ENCODE measurements at regions not wholly inside any gene's neighbourhood (a gene's known extent, or its start where the extent isn't known, plus 50 kb on each side); places are given as distances from the start of the nearest gene placed in this dataset.
"Not testable (repeated sequence)": the region's sequence is repeated elsewhere in the genome, so short reads cannot be mapped to it uniquely, and the experiment has no call there.

DNA sequence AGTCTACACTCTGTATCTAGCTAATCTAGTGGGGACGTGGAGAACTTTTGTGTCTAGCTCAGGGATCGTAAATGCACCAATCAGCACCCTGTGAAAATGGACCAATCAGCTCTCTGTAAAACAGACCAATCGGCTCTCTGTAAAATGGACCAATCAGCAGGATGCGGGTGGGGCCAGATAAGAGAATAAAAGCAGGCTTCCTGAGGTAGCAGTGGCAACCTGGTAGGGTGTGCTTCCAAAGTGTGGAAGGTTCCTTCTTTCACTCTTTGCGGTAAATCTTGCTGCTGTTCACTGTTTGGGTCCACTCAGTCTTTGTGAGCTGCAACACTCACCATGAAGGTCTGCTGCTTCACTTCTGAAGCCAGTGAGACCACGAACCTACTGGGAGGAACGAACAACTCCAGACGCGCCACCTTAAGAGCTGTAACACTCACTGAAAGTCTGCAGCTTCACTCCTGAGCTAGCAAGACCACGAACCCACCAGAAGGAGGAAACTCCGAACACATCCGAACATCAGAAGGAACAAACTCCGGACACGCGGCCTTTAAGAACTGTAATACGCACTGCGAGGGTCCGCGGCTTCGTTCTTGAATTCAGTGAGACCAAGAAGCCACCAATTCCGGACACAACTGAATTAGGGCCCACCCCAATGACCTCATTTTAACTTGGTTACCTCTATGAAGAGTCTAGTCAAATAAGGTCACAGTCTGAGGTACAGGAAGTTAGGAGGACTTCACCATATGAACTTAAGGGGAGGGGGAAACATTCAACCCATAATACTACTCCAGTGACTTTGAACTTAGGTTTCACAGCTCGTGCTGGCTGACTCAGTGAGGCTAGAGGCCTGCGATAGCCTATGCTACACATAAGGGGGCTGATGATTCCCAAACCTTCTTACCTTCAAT lies 59.8 kb upstream of the LPGAT1 start:
- DNase-seq (peak in 5 of 10 donors; percentile 4 to 36 (median 22)), ATAC-seq (peak; percentile 85 to 91)
- H3K27me3 Mint-ChIP-seq, H3K9me3 Mint-ChIP-seq, H3K36me3 Mint-ChIP-seq, POLR2A ChIA-PET, H3K4me1 Mint-ChIP-seq: not testable (repeated sequence)
- peak overlapping the region; percentile 34 to 86 (median 70) for H3K4me3 Mint-ChIP-seq
- peak overlapping the region in 9 of 10 donors; percentile 29 to 93 (median 81) for H3K27ac Mint-ChIP-seq

DNA sequence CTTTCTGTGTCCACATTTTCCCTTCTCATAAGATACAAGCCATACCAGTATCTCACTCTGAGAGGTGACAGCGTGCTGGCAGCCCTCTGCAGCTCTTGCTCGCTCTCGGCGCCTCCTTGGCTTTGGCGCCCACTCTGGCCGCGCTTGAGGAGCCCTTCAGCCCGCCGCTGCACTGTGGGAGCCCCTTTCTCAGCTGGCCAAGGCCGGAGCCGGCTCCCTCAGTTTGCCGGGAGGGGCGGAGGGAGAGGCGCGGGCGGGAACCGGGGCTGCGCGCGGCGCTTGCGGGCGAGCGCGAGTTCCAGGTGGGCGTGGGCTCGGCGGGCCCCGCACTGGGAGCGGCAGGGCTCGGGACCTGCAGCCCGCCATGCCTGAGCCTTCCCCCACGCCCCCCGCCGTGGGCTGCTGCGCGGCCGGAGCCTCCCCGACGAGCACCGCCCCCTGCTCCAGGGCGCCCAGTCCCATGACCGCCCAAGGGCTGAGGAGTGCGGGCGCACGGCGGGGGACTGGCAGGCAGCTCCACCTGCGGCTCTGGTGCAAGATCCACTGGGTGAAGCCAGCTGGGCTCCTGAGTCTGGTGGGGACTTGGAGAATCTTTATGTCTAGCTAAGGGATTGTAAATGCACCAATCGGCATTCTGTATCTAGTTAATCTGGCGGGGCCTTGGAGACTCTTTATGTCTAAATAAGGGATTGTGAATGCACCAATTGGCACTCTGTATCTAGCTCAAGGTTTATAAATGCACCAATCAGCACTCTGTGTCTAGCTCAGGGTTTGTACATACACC lies 58.9 kb upstream of the LPGAT1 start:
- H3K36me3 Mint-ChIP-seq, H3K27me3 Mint-ChIP-seq, ATAC-seq, H3K9me3 Mint-ChIP-seq, H3K4me1 Mint-ChIP-seq, POLR2A ChIA-PET: not testable (repeated sequence)
- peak in 2 of 10 donors; percentile 2 to 3 for DNase-seq
- H3K4me3 Mint-ChIP-seq: peak overlapping the region in 8 of 10 donors; percentile 55 to 86 (median 72)
- peak overlapping the region in 3 of 10 donors; percentile 29 to 88 (median 88) for H3K27ac Mint-ChIP-seq

DNA sequence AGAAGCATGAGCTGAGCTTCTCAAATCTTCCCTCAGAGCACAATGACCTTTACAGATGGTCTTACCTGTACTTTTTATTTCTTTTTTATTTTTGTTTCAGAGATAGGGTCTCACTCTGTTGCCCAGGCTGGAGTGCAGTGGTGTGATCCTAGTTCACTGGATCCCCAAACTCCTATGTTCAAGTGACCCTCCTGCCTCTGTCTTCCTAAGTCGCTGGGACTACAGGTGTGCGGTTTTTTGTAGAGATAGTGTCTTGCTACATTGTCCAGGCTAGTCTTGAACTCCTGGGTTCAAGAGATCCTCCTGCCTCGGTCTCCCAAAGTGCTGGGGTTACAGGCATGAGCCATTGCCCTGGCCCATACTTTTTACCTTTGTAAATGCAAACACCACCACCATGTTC lies 56.0 kb upstream of the LPGAT1 start:
- Mint-ChIP-seq H3K27ac (no peak overlapping the region), H3K36me3 (no peaks in the 10 kb centered on the region), H3K9me3 (peaks cover 0 to under 1% (median 0%) of the 10 kb centered on the region in 9 donors), H3K4me3 (no peak overlapping the region), H3K27me3 (peaks cover 0 to 2% (median 0%) of the 10 kb centered on the region in 5 donors), H3K4me1 (peaks cover 0 to 5% (median 3%) of the 10 kb centered on the region in 4 donors)
- ATAC-seq: no peak
- DNase-seq: no peak
- POLR2A ChIA-PET: no interaction called here

DNA sequence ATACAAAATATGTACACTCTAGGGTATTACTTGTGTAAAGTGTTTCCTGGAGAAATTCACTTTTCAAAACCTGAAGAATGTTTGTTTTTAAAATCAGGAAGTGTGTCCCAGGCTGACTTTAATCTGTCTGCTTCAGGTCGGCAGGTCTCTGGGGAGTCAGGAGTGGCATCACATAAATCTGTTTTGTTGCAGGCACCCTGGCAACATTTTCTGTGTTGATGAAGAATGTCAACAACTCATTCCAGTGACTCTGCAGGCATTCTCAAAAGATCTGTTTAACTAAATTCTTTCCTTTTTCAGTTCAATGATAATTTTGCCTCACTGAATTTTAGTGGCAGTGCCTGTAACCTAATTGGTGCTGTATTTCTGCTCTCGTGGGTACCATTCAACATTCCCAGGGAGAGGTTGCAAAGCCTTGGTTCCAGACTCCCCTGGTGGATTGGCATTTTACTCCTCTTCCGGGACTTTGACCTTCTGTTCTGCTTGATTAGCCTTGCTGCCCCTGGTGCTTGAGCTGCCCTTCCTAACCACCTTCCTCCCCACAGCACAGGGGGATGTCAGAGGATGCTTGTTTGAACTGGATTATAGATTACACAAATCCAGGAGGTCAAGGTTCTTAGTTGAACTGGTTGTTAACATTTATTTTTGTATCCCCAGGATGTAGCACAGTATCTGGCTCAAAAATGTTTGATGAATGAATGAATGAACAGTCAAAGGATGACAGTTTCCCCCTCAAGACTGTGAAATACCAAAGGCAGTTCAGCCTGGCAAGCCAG lies 55.4 kb upstream of the LPGAT1 start:
- no peaks in the 10 kb centered on the region for H3K36me3 Mint-ChIP-seq

DNA sequence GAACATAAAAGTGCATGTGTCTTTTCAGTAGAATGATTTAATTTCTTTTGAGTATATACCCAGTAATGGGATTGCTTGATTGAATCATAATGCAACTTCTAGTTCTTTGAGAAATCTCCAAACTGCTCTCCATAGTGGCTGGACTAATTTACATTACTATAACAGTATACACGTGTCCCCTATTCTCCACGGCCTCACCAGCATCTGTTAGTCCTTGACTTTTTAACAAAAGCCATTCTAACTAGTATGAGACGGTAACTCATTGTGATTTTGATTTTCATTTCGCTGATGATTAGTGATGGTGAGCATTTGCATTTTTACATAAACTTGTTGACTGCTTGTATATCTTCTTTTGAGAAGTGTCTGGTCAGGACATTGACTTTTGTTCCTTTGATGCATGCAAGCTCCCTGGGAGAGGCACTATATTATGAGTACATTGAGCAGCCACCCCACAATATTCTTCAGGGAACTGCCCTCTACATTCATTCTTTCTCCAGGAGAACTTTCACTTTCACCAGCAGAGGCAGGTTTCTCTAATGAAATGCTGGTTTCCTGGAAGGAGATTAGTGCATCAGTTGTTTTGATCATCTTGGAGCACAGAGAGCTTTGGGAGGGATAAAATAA lies 51.9 kb upstream of the LPGAT1 start:
- Mint-ChIP-seq H3K27ac (no peak overlapping the region), H3K9me3 (peaks cover 0 to 2% (median 0%) of the 10 kb centered on the region in 9 donors), H3K27me3 (peaks cover 0 to 2% (median 0%) of the 10 kb centered on the region in 5 donors), H3K36me3 (no peaks in the 10 kb centered on the region), H3K4me1 (peaks cover 0 to 2% (median 0%) of the 10 kb centered on the region in 4 donors), H3K4me3 (no peak overlapping the region)
- ATAC-seq: no peak
- DNase-seq: no peak
- POLR2A ChIA-PET: interaction anchor here (0.6 kb wide), 1 partner anchor 867 kb away, joined by 5 read pairs; no protein-coding TSS in a partner anchor

More for the DNA sequence above, 55.4 kb upstream of the LPGAT1 start:
- Mint-ChIP-seq H3K27ac (no peak overlapping the region), H3K27me3 (peaks cover 0 to 2% (median 0%) of the 10 kb centered on the region in 5 donors), H3K4me3 (no peak overlapping the region), H3K4me1 (peaks cover 0 to 5% (median 3%) of the 10 kb centered on the region in 4 donors), H3K9me3 (peaks cover 0 to 2% (median 0%) of the 10 kb centered on the region in 9 donors)
- no peak for ATAC-seq
- POLR2A ChIA-PET: no interaction called here
- no peak for DNase-seq

All from naive thymus-derived CD8-positive, alpha-beta T cell (primary cell).